MM.1S (cell line): ENCODE measurements at regions not wholly inside any gene's neighbourhood (a gene's known extent, or its start where the extent isn't known, plus 50 kb on each side); places are given as distances from the start of the nearest gene placed in this dataset.

ENCODE experiments used
- DNase-seq: peaks from one replicate; pipeline ENCODE4 v3.0.0-alpha.2; 2015
- H2AFZ ChIP-seq: fragments of 300-600 bp; sonication (generic); 2 replicates; pipeline ENCODE4 v1.6.0; 2016; ENCODE audit warnings: antibody characterized with exemption, low read length
- H3F3A ChIP-seq: fragments of 300-600 bp; sonication (generic); 2 replicates; pipeline ENCODE4 v1.6.1; 2016; ENCODE audit warnings: mild to moderate bottlenecking, antibody characterized with exemption, low read length, moderate library complexity, mixed read lengths; ENCODE audit not compliant: insufficient read depth
- H3K27ac ChIP-seq: fragments of 300-600 bp; sonication (generic); 2 replicates; pipeline ENCODE4 v1.5.1; 2016; ENCODE audit warnings: mild to moderate bottlenecking, low read length
- H3K27me3 ChIP-seq: fragments of 300-600 bp; sonication (generic); replicated peaks from 2 replicates; pipeline ENCODE4 v1.6.0; 2016; ENCODE audit warnings: low read length; ENCODE audit not compliant: insufficient read depth
- H3K36me3 ChIP-seq: fragments of 300-600 bp; sonication (generic); replicated peaks from 2 replicates; pipeline ENCODE4 v1.6.1; 2016; ENCODE audit warnings: mild to moderate bottlenecking, low read length, mixed read lengths; ENCODE audit not compliant: insufficient read depth
- H3K4me1 ChIP-seq: fragments of 300-600 bp; sonication (generic); 2 replicates; pipeline ENCODE4 v1.6.1; 2016; ENCODE audit warnings: low read length, mixed read lengths
- H3K4me2 ChIP-seq: fragments of 300-600 bp; sonication (generic); 2 replicates; pipeline ENCODE4 v1.6.0; 2016; ENCODE audit warnings: low read depth, low read length
- H3K4me3 ChIP-seq: fragments of 300-600 bp; sonication (generic); 2 replicates; pipeline ENCODE4 v1.5.1; 2016; ENCODE audit warnings: low read length, mixed read lengths
- H3K79me2 ChIP-seq: fragments of 300-600 bp; sonication (generic); 2 replicates; pipeline ENCODE4 v1.6.1; 2016; ENCODE audit warnings: mixed run types, low read length, mixed read lengths
- H3K9ac ChIP-seq: fragments of 300-600 bp; sonication (generic); 2 replicates; pipeline ENCODE4 v1.6.1; 2016; ENCODE audit warnings: low read length, mixed read lengths
- H3K9me2 ChIP-seq: fragments of 300-600 bp; sonication (generic); replicated peaks from 2 replicates; pipeline ENCODE4 v1.6.1; 2016; ENCODE audit warnings: mild to moderate bottlenecking, low read length, mixed read lengths; ENCODE audit not compliant: insufficient read depth
- H3K9me3 ChIP-seq: fragments of 300-600 bp; sonication (generic); replicated peaks from 2 replicates; pipeline ENCODE4 v1.6.1; 2016; ENCODE audit warnings: mild to moderate bottlenecking, low read length, mixed read lengths; ENCODE audit not compliant: insufficient read depth
- H4K20me1 ChIP-seq: fragments of 300-600 bp; sonication (generic); 2 replicates; pipeline ENCODE4 v1.6.1; 2016; ENCODE audit warnings: mild to moderate bottlenecking, low read length, moderate library complexity, mixed read lengths; ENCODE audit not compliant: insufficient read depth
- CTCF ChIP-seq: fragments of 300-600 bp; sonication (generic); IDR thresholded peaks from 2 replicates; pipeline ENCODE4 v1.5.1; 2016; ENCODE audit warnings: antibody characterized with exemption, low read length, mixed read lengths
- EZH2 ChIP-seq: fragments of 300-600 bp; sonication (generic); optimal IDR thresholded peaks from 2 replicates; pipeline ENCODE3; 2017; ENCODE audit warnings: low read depth, mild to moderate bottlenecking, antibody characterized with exemption, low read length, mixed read lengths
- EZH2phosphoT487 ChIP-seq: fragments of 300-600 bp; sonication (generic); IDR thresholded peaks from 2 replicates; pipeline ENCODE4 v1.6.1; 2018; ENCODE audit warnings: antibody characterized with exemption, low read length

DNA sequence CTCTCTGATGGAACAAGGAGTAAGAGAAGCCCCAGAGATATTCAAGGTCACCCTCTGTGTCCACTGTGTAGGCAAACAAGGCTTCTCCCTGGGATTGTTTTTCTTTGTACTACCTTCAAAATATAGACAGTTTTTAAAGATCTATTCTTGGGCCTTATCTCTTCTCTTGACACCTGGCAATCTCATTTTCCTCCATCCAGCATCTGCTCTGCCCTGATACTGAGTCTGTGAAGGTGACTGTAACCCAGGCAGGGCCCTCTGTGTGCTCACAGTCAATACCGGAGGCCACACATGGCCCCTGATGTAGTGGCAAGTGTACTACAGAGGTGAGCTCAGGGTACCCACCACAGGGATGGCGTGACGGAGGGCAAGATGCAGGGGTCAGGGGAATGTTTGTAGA, 221.1 kb downstream of the SNX10 start:
- H3K4me3 ChIP-seq: no peak overlapping the region
- no peak overlapping the region for H3K9ac ChIP-seq
- TF ChIP-seq EZH2phosphoT487: no peak
- TF ChIP-seq EZH2: no peak
- no peak for TF ChIP-seq CTCF
- H2AFZ ChIP-seq: no peak overlapping the region
- no peak for DNase-seq
- no peaks in the 10 kb centered on the region for H3K9me3 ChIP-seq
- no peak overlapping the region for H3K27ac ChIP-seq
- no peaks in the 10 kb centered on the region for H3K4me1 ChIP-seq
- H3K4me2 ChIP-seq: no peak overlapping the region
- no peaks in the 10 kb centered on the region for H3K9me2 ChIP-seq
- no peaks in the 10 kb centered on the region for H3F3A ChIP-seq
- H4K20me1 ChIP-seq: no peaks in the 10 kb centered on the region
- H3K79me2 ChIP-seq: no peaks in the 10 kb centered on the region
- no peaks in the 10 kb centered on the region for H3K36me3 ChIP-seq
- no peaks in the 10 kb centered on the region for H3K27me3 ChIP-seq

GRCh38 chr7:26513948-26514347, 222.3 kb downstream of the SNX10 start:
- TF ChIP-seq EZH2phosphoT487: no peak
- TF ChIP-seq CTCF: no peak
- no peak for TF ChIP-seq EZH2
- Histone ChIP-seq H3K4me3 (no peak overlapping the region), H3F3A (no peaks in the 10 kb centered on the region), H3K9ac (no peak overlapping the region), H3K9me2 (no peaks in the 10 kb centered on the region), H3K9me3 (no peaks in the 10 kb centered on the region), H3K4me2 (no peak overlapping the region), H4K20me1 (no peaks in the 10 kb centered on the region), H3K27me3 (no peaks in the 10 kb centered on the region), H3K79me2 (no peaks in the 10 kb centered on the region), H3K4me1 (no peaks in the 10 kb centered on the region), H3K27ac (no peak overlapping the region), H2AFZ (no peak overlapping the region), H3K36me3 (no peaks in the 10 kb centered on the region)
- no peak for DNase-seq

DNA sequence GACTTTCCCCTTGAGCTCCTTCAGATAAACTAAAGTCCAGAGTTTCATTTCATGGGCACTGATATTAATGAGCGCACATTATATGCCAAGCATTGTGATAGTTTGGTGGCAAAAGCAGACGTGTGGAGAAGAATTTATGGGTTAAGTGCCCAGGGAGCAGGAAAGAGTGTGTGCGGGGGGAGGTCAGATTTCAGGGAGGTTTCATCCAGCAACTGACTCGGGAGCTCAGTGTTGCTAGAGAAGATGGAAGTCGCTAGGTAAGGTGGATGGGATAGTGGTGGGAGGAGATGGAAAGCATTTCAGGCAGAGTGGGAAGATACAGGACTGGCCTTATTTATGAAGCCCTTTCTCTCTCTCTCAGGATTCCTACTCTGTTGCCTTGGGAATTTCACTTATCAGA, 223.0 kb downstream of the SNX10 start:
- no peaks in the 10 kb centered on the region for H3K27me3 ChIP-seq
- H3K4me1 ChIP-seq: no peaks in the 10 kb centered on the region
- H3F3A ChIP-seq: no peaks in the 10 kb centered on the region
- H3K9ac ChIP-seq: no peak overlapping the region
- H4K20me1 ChIP-seq: no peaks in the 10 kb centered on the region
- H3K36me3 ChIP-seq: no peaks in the 10 kb centered on the region
- no peak overlapping the region for H3K27ac ChIP-seq
- no peak for DNase-seq
- no peak overlapping the region for H3K4me2 ChIP-seq
- no peaks in the 10 kb centered on the region for H3K9me3 ChIP-seq
- no peak overlapping the region for H3K4me3 ChIP-seq
- no peak for TF ChIP-seq EZH2phosphoT487
- TF ChIP-seq CTCF: no peak
- no peak for TF ChIP-seq EZH2
- no peak overlapping the region for H2AFZ ChIP-seq
- no peaks in the 10 kb centered on the region for H3K9me2 ChIP-seq
- no peaks in the 10 kb centered on the region for H3K79me2 ChIP-seq
